GM12878 (cell line): ENCODE measurements at regions not wholly inside any gene's neighbourhood (a gene's known extent, or its start where the extent isn't known, plus 50 kb on each side); places are given as distances from the start of the nearest gene placed in this dataset.

Experiments used
- ATF2 ChIP-seq: IDR thresholded peaks from 2 replicates; pipeline ENCODE4 v1.6.1; 2012; ENCODE audit warnings: low read length, inconsistent platforms
- BACH1 ChIP-seq: fragments of 450-650 bp; IDR thresholded peaks from 2 replicates; pipeline ENCODE4 v1.6.1; 2017; ENCODE audit warnings: mild to moderate bottlenecking, borderline replicate concordance
- CHD2 ChIP-seq: IDR thresholded peaks from 2 replicates; pipeline ENCODE4 v1.6.1; 2011; ENCODE audit warnings: low read depth, low read length, improper control_type of control experiment, borderline replicate concordance
- EP300 ChIP-seq, 2 experiments: fragments of 150-350 bp in 1 of 2; IDR thresholded peaks; 2 replicates each; pipeline ENCODE4 v1.6.1; 2011 to 2012; ENCODE audit warnings: low read depth in 2 of 2, low read length in 2 of 2, borderline replicate concordance in 1 of 2, improper control_type of control experiment in 1 of 2, inconsistent platforms in 1 of 2; ENCODE audit not compliant: control insufficient read depth in 1 of 2
- ESRRA ChIP-seq: IDR thresholded peaks from 2 replicates; pipeline ENCODE4 v1.6.1; 2012; ENCODE audit warnings: mild to moderate bottlenecking, low read length, improper control_type of control experiment
- GABPA ChIP-seq: IDR thresholded peaks from 2 replicates; pipeline ENCODE4 v1.6.1; 2014; ENCODE audit warnings: antibody characterized with exemption, low read depth, mild to moderate bottlenecking, inconsistent platforms
- GATAD2B ChIP-seq: fragments of 450-650 bp; conservative IDR thresholded peaks from 2 replicates; pipeline ENCODE4 v1.6.1; 2017; ENCODE audit warnings: low read depth, mild to moderate bottlenecking, moderate library complexity
- IKZF1 ChIP-seq: fragments of 450-650 bp; conservative IDR thresholded peaks from 2 replicates; pipeline ENCODE4 v1.6.1; 2017; ENCODE audit warnings: antibody characterized with exemption, mild to moderate bottlenecking
- IRF4 ChIP-seq: IDR thresholded peaks from 2 replicates; pipeline ENCODE4 v1.6.1; 2011; ENCODE audit warnings: low read depth, low read length
- JUND ChIP-seq: IDR thresholded peaks from 2 replicates; pipeline ENCODE4 v1.6.1; 2012; ENCODE audit warnings: low read depth, mild to moderate bottlenecking, low read length, improper control_type of control experiment, moderate library complexity
- MTA2 ChIP-seq: fragments of 450-650 bp; IDR thresholded peaks from 2 replicates; pipeline ENCODE4 v1.6.1; 2016; ENCODE audit warnings: low read depth, mild to moderate bottlenecking, moderate library complexity
- MXI1 ChIP-seq: fragments of 150-350 bp; IDR thresholded peaks from 2 replicates; pipeline ENCODE4 v1.6.1; 2011; ENCODE audit warnings: low read depth, mild to moderate bottlenecking, inconsistent platforms, low read length, improper control_type of control experiment
- MYB ChIP-seq: fragments of 150-350 bp; IDR thresholded peaks from 2 replicates; pipeline ENCODE4 v1.6.1; 2014; ENCODE audit warnings: mild to moderate bottlenecking, low read depth, low read length, borderline replicate concordance
- MYC ChIP-seq: IDR thresholded peaks from 2 replicates; pipeline ENCODE4 v1.6.1; 2011; ENCODE audit warnings: mild to moderate bottlenecking, low read length, moderate library complexity, inconsistent platforms; ENCODE audit not compliant: insufficient read depth, insufficient replicate concordance, insufficient read length, severe bottlenecking
- NFIC ChIP-seq: IDR thresholded peaks from 2 replicates; pipeline ENCODE4 v1.6.1; 2012; ENCODE audit warnings: low read depth, mild to moderate bottlenecking, inconsistent platforms, low read length, moderate library complexity
- NR2F1 ChIP-seq: fragments of 450-650 bp; conservative IDR thresholded peaks from 2 replicates; pipeline ENCODE4 v1.6.1; 2017; ENCODE audit warnings: mild to moderate bottlenecking
- PAX5 ChIP-seq: IDR thresholded peaks from 2 replicates; pipeline ENCODE4 v1.6.1; 2011; ENCODE audit warnings: low read depth, low read length, borderline replicate concordance
- POU2F2 ChIP-seq: IDR thresholded peaks from 3 replicates; pipeline ENCODE4 v1.6.1; 2011; ENCODE audit warnings: low read depth, mild to moderate bottlenecking, low read length, borderline replicate concordance
- RAD21 ChIP-seq: IDR thresholded peaks from 2 replicates; pipeline ENCODE4 v1.6.1; 2011; ENCODE audit warnings: mild to moderate bottlenecking, low read depth, low read length, moderate library complexity; ENCODE audit not compliant: insufficient read depth
- RUNX3 ChIP-seq: IDR thresholded peaks from 2 replicates; pipeline ENCODE4 v1.6.1; 2012; ENCODE audit warnings: low read length, inconsistent platforms
- SMAD5 ChIP-seq: IDR thresholded peaks from 2 replicates; pipeline ENCODE4 v1.6.1; 2016; ENCODE audit warnings: antibody characterized with exemption, low read depth
- SREBF2 ChIP-seq: IDR thresholded peaks from 2 replicates; pipeline ENCODE4 v1.6.1; 2012; ENCODE audit warnings: mild to moderate bottlenecking, low read length
- SRF ChIP-seq, 2 experiments: IDR thresholded peaks; 2 replicates each; pipeline ENCODE4 v1.6.1; 2011; ENCODE audit warnings: low read depth in 2 of 2, low read length in 2 of 2, mild to moderate bottlenecking in 1 of 2, moderate library complexity in 1 of 2
- TBL1XR1 ChIP-seq: IDR thresholded peaks from 2 replicates; pipeline ENCODE4 v1.6.1; 2012; ENCODE audit warnings: low read depth, low read length, improper control_type of control experiment
- ZBED1 ChIP-seq: IDR thresholded peaks from 2 replicates; pipeline ENCODE4 v1.6.1; 2016; ENCODE audit warnings: borderline replicate concordance
- ZBTB11 ChIP-seq: fragments of 450-650 bp; formaldehyde crosslinking; IDR thresholded peaks from 2 replicates; pipeline ENCODE4 v1.5.0; 2022; ENCODE audit warnings: mild to moderate bottlenecking, missing genetic modification characterization
- ZNF207 ChIP-seq: fragments of 450-650 bp; IDR thresholded peaks from 2 replicates; pipeline ENCODE4 v1.6.1; 2014; ENCODE audit warnings: antibody characterized with exemption, mild to moderate bottlenecking, borderline replicate concordance

GRCh38 chr14:50001999-50002925 lies 109.4 kb downstream of the ARF6 start (continued):
- TF ChIP-seq GABPA (no peak), NR2F1 (peak; percentile 47), SMAD5 (no peak), ZNF207 (no peak), MYB (0 out of 2 replicates have a peak, but pooled peaks have one; percentile 15), POU2F2 (peak; percentile 39; the same call in 1 of the 3 replicates), TBL1XR1 (peak; percentile 72; the same call in 1 of the 2 replicates), MYC (no peak), SREBF2 (no peak), MXI1 (0 out of 2 replicates have a peak, but pooled peaks have one; percentile 55), RUNX3 (peak; percentile 93), EP300 (IDR thresholded peaks at IDR 0.05; ENCODE audit: borderline replicate concordance in 1 of 2, control insufficient read depth in 1 of 2, low read depth in 2 of 2, low read length in 2 of 2) (peak in 1 of 2 experiments; percentile 76; a peak in 1 of 4 replicates), ZBTB11 (no peak), GATAD2B (peak; percentile 6; the same call in 1 of the 2 replicates), CHD2 (peak; percentile 52; the same call in 1 of the 2 replicates), ZBED1 (0 out of 2 replicates have a peak, but pooled peaks have one; percentile 56), ESRRA (no peak; the same call in 1 of the 2 replicates), BACH1 (no peak; the same call in 1 of the 2 replicates), RAD21 (peak; percentile 22; the same call in 1 of the 2 replicates), ATF2 (peak; percentile 89), MTA2 (peak; percentile 51; the same call in 1 of the 2 replicates), IRF4 (peak; percentile 65), JUND (no peak), PAX5 (peak; percentile 28; the same call in 1 of the 2 replicates), SRF (IDR thresholded peaks at IDR 0.05; ENCODE audit: low read depth in 2 of 2, low read length in 2 of 2) (peak in 1 of 2 experiments; percentile 46; a peak in 1 of 4 replicates), NFIC (peak; percentile 96), IKZF1 (peak; percentile 93)
